ENCODE measurements at regions not wholly inside any gene's neighbourhood (a gene's known extent, or its start where the extent isn't known, plus 50 kb on each side); places are given as distances from the start of the nearest gene placed in this dataset.

DNA sequence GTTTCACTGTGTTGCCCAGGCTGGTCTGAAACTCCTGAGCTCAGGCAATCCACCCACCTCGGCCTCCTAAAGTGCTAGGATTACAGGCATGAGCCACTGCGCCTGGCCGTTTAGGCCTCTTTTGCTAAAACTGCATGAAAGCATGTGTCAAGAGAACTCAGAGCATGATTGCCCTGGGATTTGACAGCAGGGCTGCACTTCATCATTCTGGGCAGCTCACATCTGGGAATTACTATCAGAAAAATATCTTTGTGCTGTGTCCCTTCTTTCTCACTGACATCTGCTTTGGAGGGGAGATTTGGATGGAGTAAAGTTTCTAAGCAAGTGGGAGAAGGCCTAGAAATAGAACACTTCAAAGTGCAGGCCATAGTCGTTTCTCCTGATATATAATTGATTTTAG lies 59.6 kb upstream of the EIF2S2 start:
- TF ChIP-seq POLR2A (IDR thresholded peaks at IDR 0.05) (no peak), EP300 (IDR thresholded peaks at IDR 0.05) (no peak)
- TF ChIP-seq, protein P1, sequence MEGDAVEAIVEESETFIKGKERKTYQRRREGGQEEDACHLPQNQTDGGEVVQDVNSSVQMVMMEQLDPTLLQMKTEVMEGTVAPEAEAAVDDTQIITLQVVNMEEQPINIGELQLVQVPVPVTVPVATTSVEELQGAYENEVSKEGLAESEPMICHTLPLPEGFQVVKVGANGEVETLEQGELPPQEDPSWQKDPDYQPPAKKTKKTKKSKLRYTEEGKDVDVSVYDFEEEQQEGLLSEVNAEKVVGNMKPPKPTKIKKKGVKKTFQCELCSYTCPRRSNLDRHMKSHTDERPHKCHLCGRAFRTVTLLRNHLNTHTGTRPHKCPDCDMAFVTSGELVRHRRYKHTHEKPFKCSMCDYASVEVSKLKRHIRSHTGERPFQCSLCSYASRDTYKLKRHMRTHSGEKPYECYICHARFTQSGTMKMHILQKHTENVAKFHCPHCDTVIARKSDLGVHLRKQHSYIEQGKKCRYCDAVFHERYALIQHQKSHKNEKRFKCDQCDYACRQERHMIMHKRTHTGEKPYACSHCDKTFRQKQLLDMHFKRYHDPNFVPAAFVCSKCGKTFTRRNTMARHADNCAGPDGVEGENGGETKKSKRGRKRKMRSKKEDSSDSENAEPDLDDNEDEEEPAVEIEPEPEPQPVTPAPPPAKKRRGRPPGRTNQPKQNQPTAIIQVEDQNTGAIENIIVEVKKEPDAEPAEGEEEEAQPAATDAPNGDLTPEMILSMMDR (IDR thresholded peaks at IDR 0.05), result no peak
